WTC11 (cell line): ENCODE measurements at regions not wholly inside any gene's neighbourhood (a gene's known extent, or its start where the extent isn't known, plus 50 kb on each side); places are given as distances from the start of the nearest gene placed in this dataset.

Experiments used
- ATAC-seq: fragments of 200-7000 bp; cut with Tn5 transposase; 2 replicates; pipeline ENCODE4 v1.10.0; 2021; ENCODE audit warnings: mild to moderate bottlenecking, moderate library complexity
- CTCF ChIA-PET: fragments of 300-600 bp; sonication (Branson Sonifier 250); formaldehyde crosslinking; loops from one replicate; lab custom pipeline; 2021; ENCODE audit warnings: antibody characterized with exemption; lab: Charles Lee
- POLR2A ChIA-PET: fragments of 350-600 bp; sonication (Branson Sonifier 250); formaldehyde crosslinking; loops from one replicate; lab custom pipeline; 2021; ENCODE audit warnings: antibody characterized with exemption; lab: Charles Lee
- DNase-seq: peaks from one replicate; pipeline ENCODE4 v3.0.0; 2021; ENCODE audit warnings: low spot score
- H3K27ac Mint-ChIP-seq: 2 replicates; pipeline ENCODE4 v1.8.0; 2021; ENCODE audit warnings: mixed read lengths
- H3K27me3 Mint-ChIP-seq: 2 replicates; pipeline ENCODE4 v1.8.0; 2021; ENCODE audit warnings: low read depth, mild to moderate bottlenecking, moderate library complexity, mixed read lengths
- H3K36me3 Mint-ChIP-seq: 2 replicates; pipeline ENCODE4 v1.8.0; 2021; ENCODE audit warnings: mixed read lengths
- H3K4me1 Mint-ChIP-seq: 2 replicates; pipeline ENCODE4 v1.8.0; 2022; ENCODE audit warnings: mixed read lengths
- H3K4me3 Mint-ChIP-seq: 2 replicates; pipeline ENCODE4 v1.8.0; 2021; ENCODE audit warnings: mild to moderate bottlenecking, moderate library complexity, mixed read lengths
- H3K9me3 Mint-ChIP-seq: 2 replicates; pipeline ENCODE4 v1.8.0; 2021; ENCODE audit warnings: mixed read lengths
- CTCF ChIP-seq: fragments of 200-600 bp; IDR thresholded peaks from 2 replicates; pipeline ENCODE4 v1.8.0; 2022; ENCODE audit warnings: antibody characterized with exemption
- FOXP4 ChIP-seq: sonication (generic); formaldehyde crosslinking; IDR thresholded peaks from 2 replicates; pipeline ENCODE4 v1.8.0; 2022; ENCODE audit warnings: mild to moderate bottlenecking, missing genetic modification reagents
- JUN ChIP-seq: sonication (generic); formaldehyde crosslinking; IDR thresholded peaks from 2 replicates; pipeline ENCODE4 v1.8.0; 2023; ENCODE audit warnings: mild to moderate bottlenecking, missing genetic modification reagents
- KAT7 ChIP-seq: sonication (generic); formaldehyde crosslinking; IDR thresholded peaks from 2 replicates; pipeline ENCODE4 v1.8.1; 2023; ENCODE audit warnings: missing genetic modification reagents, mild to moderate bottlenecking, borderline replicate concordance
- MLX ChIP-seq: sonication (generic); formaldehyde crosslinking; IDR thresholded peaks from 2 replicates; pipeline ENCODE4 v1.8.1; 2023; ENCODE audit warnings: mild to moderate bottlenecking, missing genetic modification reagents, moderate library complexity
- NFATC4 ChIP-seq: fragments of 250-450 bp; sonication (Bioruptor Pico); IDR thresholded peaks from 2 replicates; pipeline ENCODE4 v1.9.0; 2021; ENCODE audit warnings: mild to moderate bottlenecking
- NFYB ChIP-seq: sonication (generic); formaldehyde crosslinking; conservative IDR thresholded peaks from 2 replicates; pipeline ENCODE4 v1.8.0; 2022; ENCODE audit warnings: low read depth, missing genetic modification reagents
- PRDM15 ChIP-seq: sonication (generic); formaldehyde crosslinking; IDR thresholded peaks from 2 replicates; pipeline ENCODE4 v1.8.0; 2022; ENCODE audit warnings: missing genetic modification reagents
- PREB ChIP-seq: sonication (generic); formaldehyde crosslinking; IDR thresholded peaks from 2 replicates; pipeline ENCODE4 v1.8.1; 2022; ENCODE audit warnings: mild to moderate bottlenecking, missing genetic modification reagents, moderate library complexity, borderline replicate concordance
- ZMAT4 ChIP-seq: fragments of 250-450 bp; sonication (Bioruptor Pico); IDR thresholded peaks from 2 replicates; pipeline ENCODE4 v1.9.0; 2021; ENCODE audit warnings: mild to moderate bottlenecking

- peak; percentile 85 for ATAC-seq
- no peak for DNase-seq
- H3K4me3 Mint-ChIP-seq: no peak overlapping the region
- CTCF ChIA-PET: interaction anchor here (0.7 to 2.7 kb wide), 9 partner anchors 15 to 703 kb away, joined by 3 to 13 read pairs (median 4); partner anchors contain the start of gene B3GAT2
- no peak for TF ChIP-seq NFYB (CRISPR knock-in tag)
- peak; percentile 75 for TF ChIP-seq CTCF
- TF ChIP-seq, all 79 proteins: peak for 1
- H3K4me1 Mint-ChIP-seq: peaks cover 28% of the 10 kb centered on the region
- no peaks in the 10 kb centered on the region for H3K36me3 Mint-ChIP-seq
- no peaks in the 10 kb centered on the region for H3K9me3 Mint-ChIP-seq
- H3K27me3 Mint-ChIP-seq: no peaks in the 10 kb centered on the region; the same call in 1 of the 2 replicates
- H3K27ac Mint-ChIP-seq: no peak overlapping the region
- POLR2A ChIA-PET: interaction anchor here (0.7 kb wide), 1 partner anchor 10 kb away, joined by 6 read pairs; no protein-coding TSS in a partner anchor
Observed at GRCh38 chr6:71012866-71013469, 56.1 kb upstream of the B3GAT2 start.

GRCh38 chr6:71015392-71015791, 58.5 kb upstream of the B3GAT2 start:
- DNase-seq (no peak), ATAC-seq (no peak)
- ChIA-PET POLR2A (no interaction called here), CTCF (no interaction called here)
- Mint-ChIP-seq H3K36me3 (no peaks in the 10 kb centered on the region), H3K9me3 (no peaks in the 10 kb centered on the region), H3K27me3 (no peaks in the 10 kb centered on the region), H3K27ac (no peak overlapping the region), H3K4me1 (peaks cover 28% of the 10 kb centered on the region), H3K4me3 (no peak overlapping the region)
- TF ChIP-seq ZMAT4 (CRISPR knock-in tag) (no peak), JUN (no peak), PREB (CRISPR knock-in tag) (no peak), NFATC4 (CRISPR knock-in tag) (no peak), PRDM15 (CRISPR knock-in tag) (no peak), KAT7 (CRISPR knock-in tag) (no peak), FOXP4 (CRISPR knock-in tag) (no peak), MLX (CRISPR knock-in tag) (no peak)
